ENCODE measurements at regions not wholly inside any gene's neighbourhood (a gene's known extent, or its start where the extent isn't known, plus 50 kb on each side); places are given as distances from the start of the nearest gene placed in this dataset.

DNA sequence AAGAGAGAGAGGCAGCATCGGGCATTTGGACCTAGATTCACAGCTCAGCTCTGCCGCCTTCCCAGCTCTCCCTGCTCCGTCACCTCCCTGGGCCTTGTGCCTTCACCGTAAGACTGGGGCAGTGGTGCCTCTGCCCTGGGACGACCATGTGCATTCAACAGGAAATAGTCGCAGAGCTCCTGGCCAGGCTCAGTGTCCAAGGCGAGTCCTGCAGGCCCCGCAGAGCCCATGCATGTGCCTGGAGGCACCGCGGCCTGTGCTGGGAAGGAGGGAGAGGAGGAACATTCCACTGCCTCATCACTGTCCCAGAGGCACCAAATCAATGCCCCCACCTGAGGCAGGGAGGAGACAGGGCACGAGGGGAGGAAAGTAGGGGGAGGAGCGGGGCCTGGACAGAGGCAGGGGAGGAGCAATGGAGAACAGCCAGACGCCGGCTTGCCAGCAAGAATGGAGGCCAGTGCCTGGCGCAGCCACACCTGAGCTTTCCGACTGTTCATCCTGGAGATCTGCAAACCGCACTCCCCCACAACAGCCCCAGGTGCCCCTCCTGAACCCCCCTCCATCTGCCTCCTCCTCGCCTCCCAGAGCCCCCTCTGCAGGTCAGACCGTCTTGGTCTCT is 74.4 kb upstream of the PRR5 start (continued):
- TF ChIP-seq, protein P1, sequence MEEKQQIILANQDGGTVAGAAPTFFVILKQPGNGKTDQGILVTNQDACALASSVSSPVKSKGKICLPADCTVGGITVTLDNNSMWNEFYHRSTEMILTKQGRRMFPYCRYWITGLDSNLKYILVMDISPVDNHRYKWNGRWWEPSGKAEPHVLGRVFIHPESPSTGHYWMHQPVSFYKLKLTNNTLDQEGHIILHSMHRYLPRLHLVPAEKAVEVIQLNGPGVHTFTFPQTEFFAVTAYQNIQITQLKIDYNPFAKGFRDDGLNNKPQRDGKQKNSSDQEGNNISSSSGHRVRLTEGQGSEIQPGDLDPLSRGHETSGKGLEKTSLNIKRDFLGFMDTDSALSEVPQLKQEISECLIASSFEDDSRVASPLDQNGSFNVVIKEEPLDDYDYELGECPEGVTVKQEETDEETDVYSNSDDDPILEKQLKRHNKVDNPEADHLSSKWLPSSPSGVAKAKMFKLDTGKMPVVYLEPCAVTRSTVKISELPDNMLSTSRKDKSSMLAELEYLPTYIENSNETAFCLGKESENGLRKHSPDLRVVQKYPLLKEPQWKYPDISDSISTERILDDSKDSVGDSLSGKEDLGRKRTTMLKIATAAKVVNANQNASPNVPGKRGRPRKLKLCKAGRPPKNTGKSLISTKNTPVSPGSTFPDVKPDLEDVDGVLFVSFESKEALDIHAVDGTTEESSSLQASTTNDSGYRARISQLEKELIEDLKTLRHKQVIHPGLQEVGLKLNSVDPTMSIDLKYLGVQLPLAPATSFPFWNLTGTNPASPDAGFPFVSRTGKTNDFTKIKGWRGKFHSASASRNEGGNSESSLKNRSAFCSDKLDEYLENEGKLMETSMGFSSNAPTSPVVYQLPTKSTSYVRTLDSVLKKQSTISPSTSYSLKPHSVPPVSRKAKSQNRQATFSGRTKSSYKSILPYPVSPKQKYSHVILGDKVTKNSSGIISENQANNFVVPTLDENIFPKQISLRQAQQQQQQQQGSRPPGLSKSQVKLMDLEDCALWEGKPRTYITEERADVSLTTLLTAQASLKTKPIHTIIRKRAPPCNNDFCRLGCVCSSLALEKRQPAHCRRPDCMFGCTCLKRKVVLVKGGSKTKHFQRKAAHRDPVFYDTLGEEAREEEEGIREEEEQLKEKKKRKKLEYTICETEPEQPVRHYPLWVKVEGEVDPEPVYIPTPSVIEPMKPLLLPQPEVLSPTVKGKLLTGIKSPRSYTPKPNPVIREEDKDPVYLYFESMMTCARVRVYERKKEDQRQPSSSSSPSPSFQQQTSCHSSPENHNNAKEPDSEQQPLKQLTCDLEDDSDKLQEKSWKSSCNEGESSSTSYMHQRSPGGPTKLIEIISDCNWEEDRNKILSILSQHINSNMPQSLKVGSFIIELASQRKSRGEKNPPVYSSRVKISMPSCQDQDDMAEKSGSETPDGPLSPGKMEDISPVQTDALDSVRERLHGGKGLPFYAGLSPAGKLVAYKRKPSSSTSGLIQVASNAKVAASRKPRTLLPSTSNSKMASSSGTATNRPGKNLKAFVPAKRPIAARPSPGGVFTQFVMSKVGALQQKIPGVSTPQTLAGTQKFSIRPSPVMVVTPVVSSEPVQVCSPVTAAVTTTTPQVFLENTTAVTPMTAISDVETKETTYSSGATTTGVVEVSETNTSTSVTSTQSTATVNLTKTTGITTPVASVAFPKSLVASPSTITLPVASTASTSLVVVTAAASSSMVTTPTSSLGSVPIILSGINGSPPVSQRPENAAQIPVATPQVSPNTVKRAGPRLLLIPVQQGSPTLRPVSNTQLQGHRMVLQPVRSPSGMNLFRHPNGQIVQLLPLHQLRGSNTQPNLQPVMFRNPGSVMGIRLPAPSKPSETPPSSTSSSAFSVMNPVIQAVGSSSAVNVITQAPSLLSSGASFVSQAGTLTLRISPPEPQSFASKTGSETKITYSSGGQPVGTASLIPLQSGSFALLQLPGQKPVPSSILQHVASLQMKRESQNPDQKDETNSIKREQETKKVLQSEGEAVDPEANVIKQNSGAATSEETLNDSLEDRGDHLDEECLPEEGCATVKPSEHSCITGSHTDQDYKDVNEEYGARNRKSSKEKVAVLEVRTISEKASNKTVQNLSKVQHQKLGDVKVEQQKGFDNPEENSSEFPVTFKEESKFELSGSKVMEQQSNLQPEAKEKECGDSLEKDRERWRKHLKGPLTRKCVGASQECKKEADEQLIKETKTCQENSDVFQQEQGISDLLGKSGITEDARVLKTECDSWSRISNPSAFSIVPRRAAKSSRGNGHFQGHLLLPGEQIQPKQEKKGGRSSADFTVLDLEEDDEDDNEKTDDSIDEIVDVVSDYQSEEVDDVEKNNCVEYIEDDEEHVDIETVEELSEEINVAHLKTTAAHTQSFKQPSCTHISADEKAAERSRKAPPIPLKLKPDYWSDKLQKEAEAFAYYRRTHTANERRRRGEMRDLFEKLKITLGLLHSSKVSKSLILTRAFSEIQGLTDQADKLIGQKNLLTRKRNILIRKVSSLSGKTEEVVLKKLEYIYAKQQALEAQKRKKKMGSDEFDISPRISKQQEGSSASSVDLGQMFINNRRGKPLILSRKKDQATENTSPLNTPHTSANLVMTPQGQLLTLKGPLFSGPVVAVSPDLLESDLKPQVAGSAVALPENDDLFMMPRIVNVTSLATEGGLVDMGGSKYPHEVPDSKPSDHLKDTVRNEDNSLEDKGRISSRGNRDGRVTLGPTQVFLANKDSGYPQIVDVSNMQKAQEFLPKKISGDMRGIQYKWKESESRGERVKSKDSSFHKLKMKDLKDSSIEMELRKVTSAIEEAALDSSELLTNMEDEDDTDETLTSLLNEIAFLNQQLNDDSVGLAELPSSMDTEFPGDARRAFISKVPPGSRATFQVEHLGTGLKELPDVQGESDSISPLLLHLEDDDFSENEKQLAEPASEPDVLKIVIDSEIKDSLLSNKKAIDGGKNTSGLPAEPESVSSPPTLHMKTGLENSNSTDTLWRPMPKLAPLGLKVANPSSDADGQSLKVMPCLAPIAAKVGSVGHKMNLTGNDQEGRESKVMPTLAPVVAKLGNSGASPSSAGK (IDR thresholded peaks at IDR 0.05) = no peak
- no peak for TF ChIP-seq MXI1 (IDR thresholded peaks at IDR 0.05; ENCODE audit: low read depth, low read length)
- no peak for TF ChIP-seq ZNF274 (IDR thresholded peaks at IDR 0.05; ENCODE audit: borderline replicate concordance, low read depth, low read length)
- no peak for TF ChIP-seq NFYB (IDR thresholded peaks at IDR 0.05; ENCODE audit: extremely low read depth, insufficient read length)
- TF ChIP-seq ZFPM2 (CRISPR knock-in tag; IDR thresholded peaks at IDR 0.05) = no peak

All from K562 (cell line).